GM19452 (cell line): ENCODE measurements at regions not wholly inside any gene's neighbourhood (a gene's known extent, or its start where the extent isn't known, plus 50 kb on each side); places are given as distances from the start of the nearest gene placed in this dataset.

Experiments used
- ATAC-seq: cut with Tn5 transposase; IDR thresholded peaks from one replicate; pipeline ENCODE4 v1.9.1; 2021; ENCODE audit not compliant: unreplicated experiment

DNA sequence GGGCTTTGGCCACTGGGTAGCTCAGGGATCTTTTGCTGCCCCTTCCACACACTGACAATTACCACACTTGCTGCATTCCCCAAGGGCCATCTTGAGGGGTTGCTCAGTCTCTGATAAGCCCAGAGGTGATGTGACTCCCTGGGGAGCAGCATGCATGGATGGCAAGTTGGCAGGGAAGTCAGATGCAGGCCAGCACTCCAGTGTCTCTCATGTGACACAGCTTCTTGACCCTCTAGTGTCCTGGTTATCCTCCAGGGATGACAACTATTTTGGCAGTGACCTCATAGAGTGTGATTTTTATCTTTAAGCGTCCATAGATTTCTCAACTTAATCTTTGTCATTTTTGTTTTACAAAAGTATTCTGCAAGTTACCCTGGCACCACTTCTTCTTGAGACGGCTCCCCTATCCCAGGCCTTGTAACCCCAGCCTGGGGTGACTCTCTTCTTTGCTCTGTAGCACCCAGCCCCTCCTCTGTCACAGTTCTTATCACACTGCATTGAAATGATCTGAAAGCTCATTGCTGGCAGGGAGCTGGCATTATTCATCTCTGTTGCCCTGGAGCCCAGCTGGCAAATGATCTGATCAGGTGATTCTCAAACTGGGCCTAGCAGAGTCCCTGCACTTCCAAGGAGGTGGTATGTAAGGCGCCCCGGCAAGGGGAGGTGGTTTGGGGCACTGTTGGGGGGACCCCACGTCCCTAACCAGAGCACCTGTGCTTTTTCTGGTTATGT is 72.6 kb downstream of the TENT5C start:
- ATAC-seq, result no peak

DNA sequence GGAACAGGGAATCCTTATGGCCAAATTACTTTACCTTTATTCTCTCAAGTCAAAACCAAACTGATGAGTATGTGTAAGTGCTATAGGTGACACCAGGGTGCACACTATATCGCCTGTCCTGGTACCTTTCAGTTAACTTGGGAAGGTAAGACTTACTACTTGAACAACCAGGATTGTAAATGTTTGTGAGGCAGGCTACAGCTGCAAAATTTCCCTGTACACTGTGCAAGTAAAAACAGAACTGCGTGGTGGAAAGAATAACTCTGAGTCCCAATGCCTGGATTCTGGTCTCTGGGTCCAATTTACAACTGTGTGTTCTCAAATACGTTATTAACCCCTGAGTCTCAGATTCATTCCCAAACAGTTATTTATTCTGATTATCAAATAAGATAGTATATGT is 73.5 kb downstream of the TENT5C start:
- no peak for ATAC-seq

DNA sequence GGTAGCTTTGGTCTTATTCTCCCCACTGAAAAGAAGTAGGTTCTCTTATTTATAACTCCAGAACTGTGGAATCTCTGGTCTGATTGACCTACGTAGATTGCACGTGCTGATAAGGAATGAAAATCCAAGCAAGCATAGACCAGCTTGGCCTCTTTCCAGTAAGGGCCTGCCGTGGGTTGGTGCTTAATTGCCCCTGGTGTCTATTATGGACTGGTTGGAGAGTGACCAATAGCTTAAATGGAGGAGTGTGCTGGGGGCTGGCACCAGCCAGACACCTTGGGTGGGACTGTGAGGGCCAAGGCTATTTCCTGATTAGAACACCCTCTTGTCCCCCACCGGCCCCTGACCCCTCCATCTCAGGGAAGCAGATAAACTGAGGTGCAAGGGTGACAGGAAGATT is 74.0 kb downstream of the TENT5C start:
- ATAC-seq, result no peak

DNA sequence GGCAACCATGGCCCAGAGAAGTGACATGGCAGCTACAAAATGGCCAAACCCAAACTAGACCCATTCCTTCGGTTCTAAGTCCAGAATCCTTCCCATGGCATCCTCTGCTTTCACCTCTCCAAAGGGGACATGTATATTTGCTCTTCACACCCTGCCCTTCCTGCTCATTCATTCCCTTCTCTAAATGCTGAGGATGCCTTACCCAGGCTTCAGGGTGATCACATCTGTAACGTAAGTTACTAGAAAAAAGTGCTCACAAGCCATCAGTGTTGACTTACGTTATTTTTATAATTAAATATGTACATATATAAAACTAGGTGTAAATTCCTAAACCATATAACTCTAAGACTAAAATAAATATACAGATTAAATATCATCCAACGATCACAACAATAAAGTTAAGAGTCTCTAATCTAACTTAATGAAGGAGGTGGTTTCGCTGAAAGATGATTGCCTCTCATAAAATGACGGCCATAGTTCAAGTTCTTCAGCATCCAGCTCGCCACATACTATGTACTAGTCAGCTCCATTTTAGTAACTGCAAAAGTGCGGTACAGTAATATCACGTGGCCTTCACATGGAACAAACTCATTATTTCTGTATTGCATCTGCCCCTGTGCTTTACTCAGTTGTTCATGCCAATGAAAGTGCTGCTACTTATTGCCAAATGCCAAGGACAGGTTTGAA is 74.6 kb downstream of the TENT5C start:
- no peak for ATAC-seq

DNA sequence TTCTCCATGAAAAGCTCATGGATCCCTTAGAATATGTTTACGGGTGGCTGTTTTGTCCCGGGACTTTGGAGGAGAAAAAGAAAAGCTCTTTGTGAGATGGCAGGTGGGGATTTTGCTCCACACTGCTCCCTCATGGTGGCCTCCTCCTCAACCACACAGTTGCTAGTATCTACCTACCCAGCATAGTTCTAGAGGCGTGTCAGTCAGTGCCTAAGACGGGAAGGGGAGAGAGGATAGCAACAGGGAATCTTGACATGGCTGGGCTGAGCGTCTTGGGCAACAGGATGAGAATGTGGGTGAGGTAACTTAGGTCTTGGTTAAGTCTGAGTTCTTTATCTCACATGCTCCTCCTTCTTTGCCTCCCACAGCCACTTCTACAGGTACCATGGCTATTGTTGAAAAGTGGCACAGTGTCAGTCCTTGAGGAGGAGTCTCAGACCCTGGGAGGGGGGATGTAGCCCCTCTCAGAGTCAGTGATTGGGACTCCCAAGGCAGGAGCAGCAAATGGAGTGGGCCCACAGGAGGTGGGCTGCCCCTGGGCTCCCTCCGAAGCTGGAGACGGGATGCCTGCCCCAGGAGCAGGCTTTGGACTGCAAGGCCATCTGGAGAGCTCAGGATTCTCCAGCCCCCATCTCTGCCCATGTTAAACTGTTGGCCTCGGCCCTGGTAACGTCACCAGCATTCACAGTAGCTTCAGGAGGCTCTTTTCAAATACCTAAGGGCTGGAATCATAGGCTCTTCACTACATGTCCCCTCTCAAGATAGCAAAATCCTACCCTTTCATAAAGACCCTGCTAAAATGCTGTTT is 75.4 kb downstream of the TENT5C start:
- ATAC-seq, result no peak

DNA sequence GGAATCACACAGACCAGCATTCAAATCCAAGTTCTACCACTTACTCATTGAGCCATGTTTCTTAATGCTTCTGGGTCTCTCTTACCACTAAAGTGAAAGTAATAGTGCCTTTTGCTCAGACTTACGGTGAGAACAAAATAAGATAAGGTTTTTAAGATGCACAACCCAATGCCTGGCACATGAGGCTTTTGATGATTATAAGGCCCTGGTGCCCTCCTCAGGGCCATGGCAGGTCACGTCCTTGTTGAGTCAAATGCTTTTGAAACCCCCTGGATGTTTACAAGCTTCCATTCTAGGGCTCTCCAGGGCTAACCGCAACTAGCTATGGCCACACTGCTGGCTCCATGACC is 76.0 kb downstream of the TENT5C start:
- ATAC-seq, result no peak

DNA sequence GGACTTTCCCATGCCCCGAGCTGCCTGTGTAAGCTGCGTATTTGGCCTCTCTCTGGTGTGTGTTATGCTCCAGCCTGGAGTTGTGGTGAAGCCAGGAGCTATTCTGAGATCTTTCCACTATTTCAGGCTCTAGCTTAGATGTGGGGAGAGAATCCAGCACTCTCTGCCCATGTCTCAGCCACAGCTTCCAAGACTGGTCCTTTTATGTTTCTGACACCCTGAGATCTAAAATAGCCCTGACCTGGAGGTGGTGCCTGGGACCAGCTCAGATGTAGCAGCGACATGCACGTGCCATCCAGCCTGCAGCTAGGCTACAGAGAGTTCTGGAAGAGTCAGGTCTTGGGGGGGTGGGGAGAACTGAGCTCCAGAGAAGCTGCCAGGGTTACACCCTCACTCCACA is 76.5 kb downstream of the TENT5C start:
- ATAC-seq, result no peak

DNA sequence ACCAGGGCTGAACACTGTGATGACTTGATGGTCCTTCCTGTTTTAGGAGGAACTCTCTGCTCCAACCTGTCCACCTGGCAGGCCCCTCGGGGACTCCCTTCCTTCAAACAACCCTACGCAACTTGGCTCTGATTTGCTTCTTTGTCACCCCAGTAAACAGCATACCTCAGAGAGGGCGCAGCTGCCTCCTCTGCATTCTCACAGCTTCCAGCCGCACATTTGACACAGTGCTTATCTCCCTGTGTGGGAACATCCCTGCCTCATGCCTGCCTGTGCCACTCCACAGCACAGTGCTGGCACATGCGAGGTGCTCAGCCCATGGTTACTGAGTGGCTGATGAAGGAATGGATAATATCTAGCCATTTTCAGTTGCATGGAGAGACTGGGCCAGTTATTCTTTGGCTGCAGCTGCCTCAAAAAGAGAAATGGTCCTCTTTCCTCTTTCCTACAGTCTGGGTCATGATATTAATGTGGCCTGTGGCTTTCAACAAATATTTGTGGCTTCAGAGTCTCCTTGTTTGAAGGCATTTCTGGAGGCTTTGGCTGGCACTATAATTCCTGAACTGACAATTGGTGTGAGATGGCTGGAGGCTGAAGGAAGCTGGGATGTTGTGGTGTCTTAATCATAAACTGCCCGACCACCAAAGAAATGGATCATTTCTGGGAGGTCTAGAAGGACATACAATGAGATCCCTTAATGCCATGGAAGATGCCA is 77.9 kb downstream of the TENT5C start:
- ATAC-seq, result no peak

DNA sequence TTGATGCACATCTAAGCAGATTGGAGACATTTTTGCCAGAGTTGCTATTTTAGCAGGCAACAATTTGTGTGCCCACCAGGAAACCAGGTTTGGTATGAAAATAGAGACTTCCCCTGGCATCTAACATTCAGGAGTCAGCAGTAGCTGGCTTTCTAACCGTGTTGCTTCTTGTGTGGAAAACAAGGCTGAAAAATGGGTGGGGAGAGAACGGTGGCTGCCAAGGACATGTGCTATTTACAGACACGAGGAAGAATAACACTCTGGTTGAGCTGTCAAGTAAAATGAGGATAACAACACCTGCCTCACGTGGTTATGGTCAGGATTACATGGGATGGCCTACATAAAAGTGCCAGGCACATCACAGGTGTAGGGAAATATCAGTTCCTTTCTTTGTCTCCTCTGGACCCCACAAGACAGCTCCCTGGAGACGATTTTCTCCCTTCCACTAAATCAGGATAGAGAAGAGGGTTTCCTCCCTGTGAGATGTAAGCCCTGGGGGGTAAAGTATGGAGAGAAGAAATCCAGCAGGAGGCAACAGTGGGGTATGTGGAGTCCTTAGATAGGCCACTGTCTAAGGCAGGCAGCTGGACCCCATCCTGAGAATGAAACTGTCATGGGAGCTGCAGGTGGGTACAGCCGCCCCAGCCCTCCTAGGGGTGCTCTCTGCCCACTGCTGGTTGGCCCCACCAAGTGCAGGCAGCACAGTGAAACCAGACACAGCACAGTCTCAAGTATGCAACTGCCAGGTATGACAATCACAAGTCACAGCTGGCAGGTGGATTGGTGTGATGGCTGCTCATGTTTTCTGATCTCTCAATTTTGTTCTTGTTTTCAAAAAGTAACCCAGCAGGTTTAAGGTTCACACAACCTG is 80.3 kb downstream of the TENT5C start:
- ATAC-seq, result no peak

DNA sequence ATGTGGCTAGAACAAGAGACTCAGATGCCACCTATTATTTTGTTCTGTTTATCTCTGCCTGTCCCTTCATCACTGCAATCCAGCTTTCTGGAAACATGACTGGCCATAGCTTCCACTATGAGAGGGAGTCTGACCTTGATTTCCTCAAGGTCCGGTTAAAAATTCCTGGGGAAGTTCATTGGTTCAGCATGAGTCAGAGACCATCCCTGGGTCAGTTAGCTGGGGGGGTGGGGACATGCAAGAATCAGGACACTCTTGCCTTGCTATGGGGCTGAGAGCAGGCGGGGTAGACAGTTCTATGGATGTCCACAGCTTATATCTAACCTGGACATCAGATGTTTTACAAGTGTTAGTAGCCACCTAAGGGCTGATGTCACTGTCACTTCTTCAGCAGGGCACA is 81.1 kb downstream of the TENT5C start:
- ATAC-seq, result no peak

DNA sequence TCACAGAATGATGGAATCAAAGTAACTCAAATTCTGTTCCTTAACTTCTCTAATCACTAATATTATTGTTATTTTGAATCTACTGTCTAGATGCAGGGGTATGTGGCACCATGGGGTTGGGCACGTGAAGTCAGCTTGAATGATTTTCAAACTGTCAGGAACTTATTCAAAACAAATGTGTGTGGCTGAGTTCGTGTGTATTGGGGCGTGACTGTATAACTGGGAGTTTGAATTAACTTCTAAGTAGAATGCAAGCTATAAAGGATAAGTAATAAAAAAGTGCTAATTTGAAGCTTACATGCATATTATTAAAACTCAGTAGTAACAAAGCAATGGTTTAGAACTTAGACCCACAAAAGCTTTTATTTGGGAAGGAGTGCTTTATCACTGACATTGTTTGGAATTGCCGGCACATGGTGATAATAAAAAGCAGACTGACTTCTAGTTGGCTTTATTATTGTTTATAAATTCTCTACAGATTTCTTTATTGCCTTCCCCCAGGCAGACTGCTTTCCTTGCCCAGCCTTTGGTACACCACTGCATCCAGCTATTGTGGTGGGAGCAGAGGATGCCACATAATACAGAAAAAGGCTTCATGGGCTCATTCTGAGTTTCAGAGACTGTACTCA is 84.3 kb downstream of the TENT5C start:
- no peak for ATAC-seq

DNA sequence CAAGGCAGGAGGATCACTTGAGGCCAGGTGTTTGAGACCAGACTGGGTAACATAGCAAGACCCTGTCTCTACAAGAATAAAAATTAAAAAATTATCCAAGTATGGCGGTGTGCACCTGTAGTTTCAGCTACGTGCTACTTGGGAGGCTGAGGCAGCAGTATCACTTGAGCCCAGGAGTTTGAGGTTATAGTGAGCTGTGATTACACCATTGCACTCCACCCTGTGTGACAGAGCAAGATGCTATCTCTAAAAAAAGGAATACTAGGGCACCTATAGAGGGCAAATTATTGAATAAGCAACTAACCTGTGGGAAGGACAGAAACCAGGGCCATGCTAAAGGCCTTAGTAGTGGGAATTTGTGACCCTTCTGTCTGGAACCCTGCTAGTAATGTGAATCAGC is 86.1 kb downstream of the TENT5C start:
- no peak for ATAC-seq

DNA sequence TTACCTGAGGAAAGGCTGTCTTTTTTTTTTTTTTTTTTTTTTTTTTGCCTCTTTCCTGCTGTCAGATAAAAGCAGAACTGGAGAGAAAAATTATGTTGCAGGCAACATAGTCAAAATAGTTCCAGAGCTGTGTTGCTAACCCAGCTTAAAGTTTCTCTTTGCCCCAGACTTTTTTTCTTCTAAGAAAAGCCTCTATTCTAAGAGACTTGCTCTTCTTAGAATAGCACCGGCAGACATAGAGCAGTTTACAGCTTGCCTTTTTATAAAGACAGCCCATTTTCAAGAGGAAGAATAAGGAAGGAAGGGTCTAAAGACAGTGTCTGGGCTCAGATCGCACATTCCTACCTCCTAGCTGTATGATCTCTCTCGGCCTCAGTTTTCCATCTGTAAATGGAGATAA is 88.7 kb downstream of the TENT5C start:
- ATAC-seq, result no peak

DNA sequence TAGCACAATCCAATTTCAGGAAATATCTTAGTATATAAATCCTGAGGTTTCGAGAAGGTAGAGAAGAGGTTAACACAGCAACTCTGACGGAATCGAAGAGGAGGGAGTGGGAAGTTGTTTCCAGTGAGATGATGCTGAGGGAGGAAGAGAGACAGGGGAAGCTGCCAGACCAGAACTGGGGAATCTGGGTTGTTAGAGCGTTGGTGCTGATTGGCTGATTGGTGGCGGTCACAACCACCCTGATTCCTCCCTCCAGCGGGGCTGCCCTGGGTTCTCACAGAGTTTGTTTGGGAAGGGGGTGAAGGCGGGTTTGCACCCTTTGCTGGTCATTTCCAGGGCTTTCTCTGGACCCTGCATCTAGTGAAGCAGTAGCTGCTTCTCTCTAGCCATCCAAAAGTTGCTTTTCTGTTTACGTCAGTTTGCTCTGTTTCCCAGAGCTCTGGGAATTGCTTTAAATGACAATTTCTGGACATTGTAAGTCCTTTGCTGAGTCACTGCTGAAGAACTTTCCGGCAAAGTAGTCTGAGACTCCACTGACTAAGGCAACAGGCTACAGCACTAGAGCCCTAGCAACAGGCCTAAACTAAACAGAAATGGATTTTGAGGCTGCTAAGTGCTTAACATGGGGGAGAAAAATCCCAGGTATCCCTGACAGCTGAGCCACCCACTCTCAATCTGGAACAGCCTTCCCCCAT is 90.1 kb downstream of the TENT5C start:
- no peak for ATAC-seq

DNA sequence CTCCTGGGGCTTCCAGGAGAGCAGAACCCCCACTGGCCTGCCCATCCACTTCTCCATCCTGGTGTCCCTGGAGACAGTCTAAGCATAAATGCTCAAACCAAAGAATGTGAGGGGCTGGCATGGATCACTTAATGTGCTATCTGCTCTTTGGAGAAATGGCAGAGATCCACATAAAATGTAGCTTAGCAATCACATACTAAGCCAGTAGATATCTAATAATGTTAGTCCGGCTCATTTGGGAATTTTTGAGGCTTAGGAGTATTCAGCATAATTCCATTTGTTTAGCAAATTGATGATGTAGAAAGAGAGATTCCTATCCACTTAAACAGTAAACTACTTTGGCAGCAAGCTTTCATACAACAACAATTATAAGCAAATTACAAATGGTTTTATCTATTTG is 90.7 kb downstream of the TENT5C start:
- ATAC-seq, result no peak

DNA sequence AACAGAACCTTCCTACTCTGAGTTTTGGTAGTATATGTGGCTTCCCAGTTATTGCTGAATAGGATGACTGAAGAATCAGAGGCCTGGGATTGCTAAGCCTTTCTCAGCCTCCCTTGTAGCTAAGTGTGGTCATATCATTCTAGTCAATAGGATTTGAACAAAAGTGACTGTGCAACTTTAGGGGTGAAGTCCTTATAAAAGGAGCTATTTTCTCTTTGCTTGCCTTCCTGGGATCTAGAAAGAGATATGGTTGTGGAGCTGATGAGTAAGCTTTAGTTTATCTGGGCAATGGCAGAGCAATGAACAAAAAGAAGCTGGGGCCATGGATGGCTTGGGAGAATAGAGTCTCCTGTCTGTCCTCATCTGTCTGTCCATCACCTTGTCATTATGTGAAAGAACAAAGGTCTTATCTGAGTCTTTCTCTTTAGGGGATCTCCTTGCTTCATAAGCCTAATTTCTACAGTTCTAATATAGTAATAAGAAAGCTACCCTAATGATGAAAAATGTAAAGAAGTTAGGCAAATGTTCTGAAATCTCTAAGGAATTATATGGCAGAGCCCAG is 91.5 kb downstream of the TENT5C start:
- ATAC-seq, result no peak

DNA sequence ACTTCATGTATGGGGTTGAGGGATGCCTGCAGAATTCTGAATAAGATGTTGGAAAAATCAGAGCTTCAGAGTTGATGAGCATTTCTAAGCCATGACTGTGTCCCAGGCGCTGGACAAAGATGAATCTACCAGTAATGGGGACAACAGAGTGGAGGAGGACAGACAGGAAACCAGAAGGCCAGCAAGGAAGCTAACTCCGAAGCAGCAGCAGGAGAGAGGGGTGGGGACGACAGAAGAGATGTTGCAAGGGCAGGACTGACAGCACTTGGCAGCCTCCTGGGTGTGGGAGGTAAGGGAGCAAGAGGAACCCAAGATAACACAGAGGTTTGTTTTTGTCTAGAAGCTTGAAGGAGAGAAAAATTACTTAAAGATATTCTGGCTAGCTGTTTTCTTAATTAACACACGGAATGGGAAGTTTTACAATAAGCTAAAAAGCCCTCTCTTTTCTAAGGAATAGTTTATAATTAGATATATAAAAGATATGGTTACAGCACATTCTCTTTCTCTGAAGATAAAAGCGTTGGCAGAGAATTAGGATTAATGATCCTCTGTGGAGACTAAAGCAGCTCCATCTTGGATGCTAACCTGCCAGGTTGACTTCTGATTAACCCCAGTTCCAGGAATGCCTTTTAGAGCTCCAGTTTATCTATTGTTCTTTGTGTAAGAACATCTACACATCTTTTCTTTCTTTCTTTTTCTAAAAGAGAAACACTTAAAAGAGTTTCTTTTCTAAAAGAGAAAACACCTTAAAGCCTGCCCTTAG is 92.7 kb downstream of the TENT5C start:
- no peak for ATAC-seq

DNA sequence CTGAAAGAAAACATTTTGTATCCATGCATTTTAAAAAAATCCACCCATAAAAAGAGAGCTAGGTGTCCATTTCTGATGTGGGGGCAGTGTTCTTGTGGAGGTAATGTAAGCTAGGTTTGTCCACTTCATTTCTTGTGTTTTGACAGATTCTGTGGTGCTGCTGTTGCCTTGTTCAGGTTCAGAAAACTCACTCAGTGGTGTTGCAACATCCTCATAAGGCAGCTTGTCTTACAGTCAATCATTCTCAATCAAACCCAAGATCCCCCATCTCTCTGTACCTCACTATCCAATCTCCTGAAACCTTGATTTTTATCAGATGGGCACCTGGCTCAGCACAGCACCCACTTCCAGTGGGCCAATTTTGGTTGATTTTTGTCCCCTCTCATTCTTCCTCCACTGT is 94.1 kb downstream of the TENT5C start:
- no peak for ATAC-seq
